ENCODE measurements at regions not wholly inside any gene's neighbourhood (a gene's known extent, or its start where the extent isn't known, plus 50 kb on each side); places are given as distances from the start of the nearest gene placed in this dataset.

GRCh38 chr10:42979721-42980467 lies 97.0 kb upstream of the RET start:
- Histone ChIP-seq H3K9me3 (no peaks in the 10 kb centered on the region), H3K36me3 (no peaks in the 10 kb centered on the region), H3K27ac (no peak overlapping the region), H3K27me3 (peaks cover 0 to 15% (median 0%) of the 10 kb centered on the region in 4 donors), H3K4me3 (no peak overlapping the region), H3K4me1 (peaks cover 0 to 9% (median 0%) of the 10 kb centered on the region in 3 donors)
- intact Hi-C loops (cut with DNase I) = no loop called here
- no peak for DNase-seq
- 90 to 95% methylated on average over 3 to 4 of the region's 12 CpGs for WGBS, 2 donors
- TF ChIP-seq, protein P1, sequence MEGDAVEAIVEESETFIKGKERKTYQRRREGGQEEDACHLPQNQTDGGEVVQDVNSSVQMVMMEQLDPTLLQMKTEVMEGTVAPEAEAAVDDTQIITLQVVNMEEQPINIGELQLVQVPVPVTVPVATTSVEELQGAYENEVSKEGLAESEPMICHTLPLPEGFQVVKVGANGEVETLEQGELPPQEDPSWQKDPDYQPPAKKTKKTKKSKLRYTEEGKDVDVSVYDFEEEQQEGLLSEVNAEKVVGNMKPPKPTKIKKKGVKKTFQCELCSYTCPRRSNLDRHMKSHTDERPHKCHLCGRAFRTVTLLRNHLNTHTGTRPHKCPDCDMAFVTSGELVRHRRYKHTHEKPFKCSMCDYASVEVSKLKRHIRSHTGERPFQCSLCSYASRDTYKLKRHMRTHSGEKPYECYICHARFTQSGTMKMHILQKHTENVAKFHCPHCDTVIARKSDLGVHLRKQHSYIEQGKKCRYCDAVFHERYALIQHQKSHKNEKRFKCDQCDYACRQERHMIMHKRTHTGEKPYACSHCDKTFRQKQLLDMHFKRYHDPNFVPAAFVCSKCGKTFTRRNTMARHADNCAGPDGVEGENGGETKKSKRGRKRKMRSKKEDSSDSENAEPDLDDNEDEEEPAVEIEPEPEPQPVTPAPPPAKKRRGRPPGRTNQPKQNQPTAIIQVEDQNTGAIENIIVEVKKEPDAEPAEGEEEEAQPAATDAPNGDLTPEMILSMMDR (IDR thresholded peaks at IDR 0.05) = no peak
- TF ChIP-seq POLR2A (IDR thresholded peaks at IDR 0.05) = no peak

- no peak for DNase-seq
- H3K4me3 ChIP-seq = no peak overlapping the region
- intact Hi-C loops (cut with DNase I) = no loop called here
- H3K9me3 ChIP-seq = no peaks in the 10 kb centered on the region
- H3K36me3 ChIP-seq = no peaks in the 10 kb centered on the region
- TF ChIP-seq, protein P1 (IDR thresholded peaks at IDR 0.05) = no peak
- TF ChIP-seq POLR2A (IDR thresholded peaks at IDR 0.05) = no peak
- H3K27ac ChIP-seq = no peak overlapping the region
- WGBS, 2 donors = 79 to 86% methylated on average over 5 to 8 of the region's 15 CpGs
- H3K27me3 ChIP-seq = peaks cover 0 to 7% (median 0%) of the 10 kb centered on the region in 4 donors
- peaks cover 0 to 9% (median 0%) of the 10 kb centered on the region in 3 donors for H3K4me1 ChIP-seq
These were observed 96.1 kb upstream of the RET start for GRCh38 chr10:42980553-42981357.

DNA sequence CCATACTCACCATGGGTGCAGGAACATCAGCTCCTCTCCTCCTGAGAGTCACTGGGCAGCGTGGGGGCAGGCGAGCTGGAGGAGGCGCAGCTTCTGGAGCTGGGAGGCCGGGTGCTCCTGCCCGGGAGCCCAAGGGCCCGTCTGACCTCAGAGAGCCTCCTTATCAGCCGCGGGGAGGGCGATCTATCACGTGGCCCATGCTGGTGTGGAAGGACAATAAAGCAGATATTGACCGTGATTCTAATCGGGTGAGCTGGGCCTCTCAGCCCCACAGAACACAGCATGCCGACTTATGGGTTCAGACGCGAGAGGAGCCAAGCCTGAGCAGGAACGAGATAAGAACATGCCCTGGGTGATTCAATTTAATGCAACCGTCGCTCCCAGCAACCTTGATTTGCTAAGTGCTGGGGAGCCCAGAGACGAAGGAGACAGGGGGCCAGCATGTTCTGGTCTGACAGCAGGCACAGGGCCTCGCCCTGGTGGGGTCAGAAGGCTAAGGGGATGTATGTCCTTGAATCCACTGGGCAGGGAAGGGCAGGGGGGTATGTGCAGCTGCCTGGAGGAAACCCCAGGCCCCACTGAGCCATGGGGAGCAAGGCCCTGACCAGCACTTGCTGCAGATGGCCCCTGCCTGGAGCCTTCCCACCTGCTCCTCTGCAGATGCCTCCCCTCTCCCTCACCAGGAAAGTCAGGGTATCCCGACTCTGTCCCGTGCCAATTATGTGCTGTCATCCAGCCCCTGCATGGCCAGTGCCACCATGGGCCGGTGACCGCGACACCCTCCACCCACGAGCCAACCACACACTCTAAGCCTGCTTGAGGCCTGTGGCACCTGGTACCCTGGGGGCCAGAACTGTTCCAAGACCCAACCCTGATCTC lies 95.3 kb upstream of the RET start:
- H3K27me3 ChIP-seq = peaks cover 0 to 1% (median 0%) of the 10 kb centered on the region in 4 donors
- H3K27ac ChIP-seq = no peak overlapping the region
- H3K9me3 ChIP-seq = no peaks in the 10 kb centered on the region
- no peak for DNase-seq
- intact Hi-C loops (cut with DNase I) = no loop called here
- H3K4me3 ChIP-seq = no peak overlapping the region
- H3K4me1 ChIP-seq = peaks cover 0 to 9% (median 0%) of the 10 kb centered on the region in 3 donors
- H3K36me3 ChIP-seq = no peaks in the 10 kb centered on the region
- 55 to 83% methylated on average over 4 to 23 of the region's 26 CpGs for WGBS, 2 donors
- TF ChIP-seq, protein P1 (IDR thresholded peaks at IDR 0.05) = no peak
- no peak for TF ChIP-seq POLR2A (IDR thresholded peaks at IDR 0.05)

DNA sequence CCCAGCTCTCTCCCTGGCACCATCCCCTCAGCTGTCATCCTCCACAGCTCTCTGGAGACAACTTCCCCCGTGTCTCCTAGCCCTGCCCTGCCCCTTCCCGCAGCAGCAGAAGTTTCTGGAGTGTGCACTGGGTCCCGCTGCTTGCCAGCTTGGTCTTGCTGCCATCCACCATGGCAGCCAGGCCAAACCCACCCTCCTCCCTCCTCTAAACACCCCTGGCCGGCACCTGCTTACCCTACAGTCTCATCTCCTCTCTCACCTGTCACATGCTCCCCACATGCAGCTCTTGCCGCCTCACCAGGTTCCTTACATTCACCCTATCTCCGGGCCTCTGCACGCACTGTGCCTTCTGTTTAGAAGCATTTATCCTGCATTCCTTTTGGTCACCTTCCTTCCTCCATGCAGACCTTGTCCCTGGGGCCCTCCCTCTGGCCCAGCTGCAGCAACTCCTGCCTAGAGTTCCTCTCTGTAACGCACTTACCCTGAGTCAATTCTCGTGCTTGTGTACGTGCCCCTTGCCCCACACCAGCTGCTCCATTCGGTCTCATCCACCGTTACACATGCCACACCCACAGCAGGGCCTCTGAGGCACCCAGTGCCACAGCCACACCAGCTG lies 93.9 kb upstream of the RET start:
- Histone ChIP-seq H3K4me3 (no peak overlapping the region), H3K9me3 (no peaks in the 10 kb centered on the region), H3K27me3 (no peaks in the 10 kb centered on the region), H3K4me1 (peaks cover 0 to 9% (median 0%) of the 10 kb centered on the region in 3 donors), H3K27ac (no peak overlapping the region), H3K36me3 (no peaks in the 10 kb centered on the region)
- WGBS, 2 donors = 81 to 83% methylated on average over 12 of the region's 12 CpGs
- intact Hi-C loops (cut with DNase I) = no loop called here
- no peak for TF ChIP-seq POLR2A (IDR thresholded peaks at IDR 0.05)
- TF ChIP-seq, protein P1 (IDR thresholded peaks at IDR 0.05) = no peak
- no peak for DNase-seq
